ENCODE measurements at regions not wholly inside any gene's neighbourhood (a gene's known extent, or its start where the extent isn't known, plus 50 kb on each side); places are given as distances from the start of the nearest gene placed in this dataset.

DNA sequence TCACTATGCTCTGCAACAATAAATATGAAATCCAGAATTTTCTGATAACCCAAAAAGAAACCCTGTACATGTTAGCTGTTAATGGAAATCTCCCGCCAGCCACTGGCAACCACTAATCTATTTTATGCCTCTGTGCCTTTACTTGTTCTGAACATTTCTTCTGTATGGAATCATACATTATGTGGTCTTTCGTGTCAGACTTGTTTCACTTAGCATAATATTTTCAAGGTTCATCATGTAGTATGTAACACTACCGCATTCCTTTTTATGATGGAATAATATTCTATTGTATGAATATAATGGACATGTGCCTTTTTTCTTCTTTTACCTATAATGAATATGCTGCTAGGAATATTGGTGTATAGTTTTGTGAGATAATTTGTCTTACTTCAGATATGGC lies 1123.3 kb downstream of the EFNB2 start:
- Histone ChIP-seq H3K56ac (replicated peaks; ENCODE audit: insufficient read length, low read depth, low read length) (no peak overlapping the region), H3K9me3 (ENCODE audit: insufficient read depth in 2 of 2, low read depth in 1 of 2, low read length in 1 of 2) (no peaks in the 10 kb centered on the region), H3K79me1 (ENCODE audit: low read depth, low read length) (no peaks in the 10 kb centered on the region), H3K18ac (ENCODE audit: extremely low read depth, low read length) (no peak overlapping the region), H3K9ac (replicated peaks in 1 of 4; ENCODE audit: extremely low read depth in 1 of 4, low read depth in 3 of 4, low read length in 3 of 4) (no peak overlapping the region), H3K4me1 (replicated peaks in 1 of 4; ENCODE audit: control insufficient read depth in 3 of 4, insufficient read depth in 4 of 4, low read length in 3 of 4) (no peaks in the 10 kb centered on the region), H2BK20ac (ENCODE audit: low read length) (no peak overlapping the region), H4K91ac (replicated peaks; ENCODE audit: insufficient read length, low read length) (no peak overlapping the region), H2BK12ac (ENCODE audit: low read depth, low read length) (no peak overlapping the region), H4K5ac (ENCODE audit: insufficient read length, low read depth, low read length) (no peak overlapping the region), H3K14ac (ENCODE audit: insufficient read length) (no peak overlapping the region), H3K23me2 (ENCODE audit: low read depth, low read length) (no peaks in the 10 kb centered on the region), H2BK5ac (ENCODE audit: low read depth, low read length) (no peak overlapping the region), H3K27me3 (replicated peaks in 1 of 4; ENCODE audit: control insufficient read depth in 3 of 4, extremely low read depth in 1 of 4, insufficient read depth in 3 of 4, low read length in 3 of 4) (no peaks in the 10 kb centered on the region), H3K79me2 (ENCODE audit: control insufficient read depth in 1 of 2, insufficient read depth in 2 of 2, low read length in 2 of 2) (no peaks in the 10 kb centered on the region), H2AFZ (ENCODE audit: low read length) (no peak overlapping the region), H3K27ac (ENCODE audit: low read depth, low read length) (no peak overlapping the region), H3K4ac (replicated peaks; ENCODE audit: insufficient read length, low read depth, low read length) (no peak overlapping the region), H2BK15ac (ENCODE audit: low read length) (no peak overlapping the region), H3K23ac (ENCODE audit: insufficient read length) (no peak overlapping the region), H4K8ac (ENCODE audit: extremely low read depth, insufficient read depth, low read length) (no peak overlapping the region), H3K4me2 (ENCODE audit: insufficient read depth in 1 of 2, low read depth in 2 of 2, low read length in 2 of 2) (no peak overlapping the region), H3K36me3 (ENCODE audit: control insufficient read depth in 2 of 4, insufficient read depth in 4 of 4, low read length in 3 of 4) (no peaks in the 10 kb centered on the region), H3K4me3 (ENCODE audit: extremely low read depth in 1 of 4, insufficient read depth in 2 of 4, low read depth in 3 of 4, low read length in 4 of 4) (no peak overlapping the region), H2AK5ac (ENCODE audit: low read depth, low read length) (no peak overlapping the region), H2BK120ac (replicated peaks; ENCODE audit: low read depth, low read length) (no peak overlapping the region), H4K20me1 (replicated peaks in 1 of 2; ENCODE audit: control insufficient read depth in 1 of 2, insufficient read depth in 2 of 2, low read length in 2 of 2) (no peaks in the 10 kb centered on the region)
- DNase-seq (ENCODE audit: low read depth in 1 of 2, low spot score in 2 of 2) (no peak), FAIRE-seq (no peak)
- no peak for TF ChIP-seq YY1 (IDR thresholded peaks at IDR 0.05; ENCODE audit: low read depth, low read length)
- TF ChIP-seq ASH2L (IDR thresholded peaks at IDR 0.05; ENCODE audit: low read length), result no peak
- TF ChIP-seq USF2 (IDR thresholded peaks at IDR 0.05; ENCODE audit: low read length), result no peak
- no peak for TF ChIP-seq RAD21 (IDR thresholded peaks at IDR 0.05 in 1 of 2, conservative IDR thresholded peaks at IDR 0.05 in 1 of 2; ENCODE audit: low read depth in 2 of 2, low read length in 2 of 2)
- TF ChIP-seq SUZ12 (IDR thresholded peaks at IDR 0.05; ENCODE audit: low read length), result no peak
- TF ChIP-seq, protein P1, sequence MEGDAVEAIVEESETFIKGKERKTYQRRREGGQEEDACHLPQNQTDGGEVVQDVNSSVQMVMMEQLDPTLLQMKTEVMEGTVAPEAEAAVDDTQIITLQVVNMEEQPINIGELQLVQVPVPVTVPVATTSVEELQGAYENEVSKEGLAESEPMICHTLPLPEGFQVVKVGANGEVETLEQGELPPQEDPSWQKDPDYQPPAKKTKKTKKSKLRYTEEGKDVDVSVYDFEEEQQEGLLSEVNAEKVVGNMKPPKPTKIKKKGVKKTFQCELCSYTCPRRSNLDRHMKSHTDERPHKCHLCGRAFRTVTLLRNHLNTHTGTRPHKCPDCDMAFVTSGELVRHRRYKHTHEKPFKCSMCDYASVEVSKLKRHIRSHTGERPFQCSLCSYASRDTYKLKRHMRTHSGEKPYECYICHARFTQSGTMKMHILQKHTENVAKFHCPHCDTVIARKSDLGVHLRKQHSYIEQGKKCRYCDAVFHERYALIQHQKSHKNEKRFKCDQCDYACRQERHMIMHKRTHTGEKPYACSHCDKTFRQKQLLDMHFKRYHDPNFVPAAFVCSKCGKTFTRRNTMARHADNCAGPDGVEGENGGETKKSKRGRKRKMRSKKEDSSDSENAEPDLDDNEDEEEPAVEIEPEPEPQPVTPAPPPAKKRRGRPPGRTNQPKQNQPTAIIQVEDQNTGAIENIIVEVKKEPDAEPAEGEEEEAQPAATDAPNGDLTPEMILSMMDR (IDR thresholded peaks at IDR 0.05; ENCODE audit: control extremely low read depth in 1 of 3, insufficient read depth in 1 of 3, low read depth in 1 of 3, low read length in 3 of 3), result no peak
- no peak for TF ChIP-seq SIRT6 (IDR thresholded peaks at IDR 0.05; ENCODE audit: low read length)
- TF ChIP-seq CBX8 (IDR thresholded peaks at IDR 0.05; ENCODE audit: borderline replicate concordance, low read depth, low read length), result no peak
- 94% methylated on average over 3 of the region's 3 CpGs; no CpG with 5 or more reads in 1 of the 2 experiments for WGBS, 2 experiments (ENCODE audit: extremely low coverage in 1 of 2, insufficient coverage in 1 of 2, insufficient read length in 1 of 2, insufficient replicate concordance in 2 of 2, low coverage in 1 of 2, low lambda C conversion rate in 2 of 2, missing lambda C conversion rate in 1 of 2)
- ChIA-PET POLR2A (ENCODE audit: partially characterized antibody) (no interaction called here), CTCF (ENCODE audit: partially characterized antibody) (no interaction called here)
